ENCODE measurements at regions not wholly inside any gene's neighbourhood (a gene's known extent, or its start where the extent isn't known, plus 50 kb on each side); places are given as distances from the start of the nearest gene placed in this dataset.

GRCh38 chr10:118501171-118501570 lies 94.3 kb downstream of the PRLHR start:
- H3K27ac Mint-ChIP-seq, result no peak overlapping the region
- no peak overlapping the region for H3K4me3 Mint-ChIP-seq (ENCODE audit: low read depth)
- no peak for TF ChIP-seq CTCF (IDR thresholded peaks at IDR 0.05; ENCODE audit: unreplicated experiment)
- no peaks in the 10 kb centered on the region for H3K4me1 Mint-ChIP-seq (ENCODE audit: low read depth)
- no peaks in the 10 kb centered on the region for H3K36me3 Mint-ChIP-seq (ENCODE audit: insufficient read depth)
- no peaks in the 10 kb centered on the region for H3K9me3 Mint-ChIP-seq (ENCODE audit: low read depth)
- peaks cover 21% of the 10 kb centered on the region for H3K27me3 Mint-ChIP-seq
- no peak for DNase-seq (ENCODE audit: low spot score, unreplicated experiment)

GRCh38 chr10:118500477-118501104 lies 94.9 kb downstream of the PRLHR start:
- DNase-seq (ENCODE audit: low spot score, unreplicated experiment), result no peak
- no peaks in the 10 kb centered on the region for H3K4me1 Mint-ChIP-seq (ENCODE audit: low read depth)
- no peaks in the 10 kb centered on the region for H3K9me3 Mint-ChIP-seq (ENCODE audit: low read depth)
- H3K27me3 Mint-ChIP-seq, result peaks cover 23% of the 10 kb centered on the region
- no peak overlapping the region for H3K27ac Mint-ChIP-seq
- TF ChIP-seq CTCF (IDR thresholded peaks at IDR 0.05; ENCODE audit: unreplicated experiment), result no peak
- no peak overlapping the region for H3K4me3 Mint-ChIP-seq (ENCODE audit: low read depth)
- H3K36me3 Mint-ChIP-seq (ENCODE audit: insufficient read depth), result no peaks in the 10 kb centered on the region

- Mint-ChIP-seq H3K27ac (no peak overlapping the region), H3K27me3 (peaks cover 17% of the 10 kb centered on the region), H3K9me3 (ENCODE audit: low read depth) (no peaks in the 10 kb centered on the region), H3K4me1 (ENCODE audit: low read depth) (no peaks in the 10 kb centered on the region), H3K4me3 (ENCODE audit: low read depth) (no peak overlapping the region), H3K36me3 (ENCODE audit: insufficient read depth) (no peaks in the 10 kb centered on the region)
- TF ChIP-seq CTCF (IDR thresholded peaks at IDR 0.05; ENCODE audit: unreplicated experiment), result no peak
- DNase-seq (ENCODE audit: low spot score, unreplicated experiment), result no peak
Measured at GRCh38 chr10:118499186-118499585, 96.3 kb downstream of the PRLHR start.

- H3K4me3 Mint-ChIP-seq (ENCODE audit: low read depth), result no peak overlapping the region
- no peaks in the 10 kb centered on the region for H3K36me3 Mint-ChIP-seq (ENCODE audit: insufficient read depth)
- H3K9me3 Mint-ChIP-seq (ENCODE audit: low read depth), result no peaks in the 10 kb centered on the region
- no peak overlapping the region for H3K27ac Mint-ChIP-seq
- no peaks in the 10 kb centered on the region for H3K4me1 Mint-ChIP-seq (ENCODE audit: low read depth)
- no peak for TF ChIP-seq CTCF (IDR thresholded peaks at IDR 0.05; ENCODE audit: unreplicated experiment)
- peaks cover 12% of the 10 kb centered on the region for H3K27me3 Mint-ChIP-seq
- DNase-seq (ENCODE audit: low spot score, unreplicated experiment), result no peak
Measured at GRCh38 chr10:118498623-118499022, 96.8 kb downstream of the PRLHR start.

GRCh38 chr10:118497227-118497626 lies 98.2 kb downstream of the PRLHR start:
- Mint-ChIP-seq H3K9me3 (ENCODE audit: low read depth) (no peaks in the 10 kb centered on the region), H3K27me3 (peaks cover 10% of the 10 kb centered on the region), H3K4me3 (ENCODE audit: low read depth) (no peak overlapping the region), H3K36me3 (ENCODE audit: insufficient read depth) (no peaks in the 10 kb centered on the region), H3K27ac (no peak overlapping the region), H3K4me1 (ENCODE audit: low read depth) (no peaks in the 10 kb centered on the region)
- no peak for DNase-seq (ENCODE audit: low spot score, unreplicated experiment)
- TF ChIP-seq CTCF (IDR thresholded peaks at IDR 0.05; ENCODE audit: unreplicated experiment), result no peak
